GM12892 (cell line): ENCODE measurements at regions not wholly inside any gene's neighbourhood (a gene's known extent, or its start where the extent isn't known, plus 50 kb on each side); places are given as distances from the start of the nearest gene placed in this dataset.

Experiments
- POLR2A ChIP-seq: IDR thresholded peaks from 2 replicates; pipeline ENCODE4 v1.6.1; 2011; ENCODE audit warnings: low read depth, low read length, control low read depth
- POLR2AphosphoS5 ChIP-seq: IDR thresholded peaks from 2 replicates; pipeline ENCODE4 v1.6.1; 2011; ENCODE audit warnings: low read depth, low read length, control low read depth

- TF ChIP-seq POLR2AphosphoS5 (no peak), POLR2A (no peak)
Measured at GRCh38 chr5:58085800-58086199, 374.1 kb downstream of the PLK2 start.
